Activated CD8-positive, alpha-beta memory T cell treated with anti-CD3 and anti-CD28 coated beads for 36 hours (primary cell): ENCODE measurements at regions not wholly inside any gene's neighbourhood (a gene's known extent, or its start where the extent isn't known, plus 50 kb on each side); places are given as distances from the start of the nearest gene placed in this dataset.

Source experiments
- CTCF ChIA-PET: fragments of 350-600 bp; sonication (Branson Sonifier 250); formaldehyde crosslinking; loops from one replicate; lab custom pipeline; 2021; ENCODE audit warnings: antibody characterized with exemption; lab: Charles Lee
- POLR2A ChIA-PET: fragments of 350-600 bp; sonication (Branson Sonifier 250); formaldehyde crosslinking; loops from one replicate; lab custom pipeline; 2021; ENCODE audit warnings: antibody characterized with exemption; lab: Charles Lee

- ChIA-PET POLR2A (no interaction called here), CTCF (no interaction called here)
Measured at GRCh38 chr20:21003902-21004301, 102.3 kb downstream of the LINC00237 start.

GRCh38 chr20:21002486-21002885 is 103.7 kb downstream of the LINC00237 start:
- POLR2A ChIA-PET: no interaction called here
- CTCF ChIA-PET: interaction anchor here (0.6 kb wide), 1 partner anchor 35 kb away, joined by 3 read pairs; no protein-coding TSS in a partner anchor

GRCh38 chr20:20993372-20993771 is 112.8 kb downstream of the LINC00237 start:
- CTCF ChIA-PET: no interaction called here
- POLR2A ChIA-PET: no interaction called here

- POLR2A ChIA-PET: no interaction called here
- CTCF ChIA-PET: no interaction called here
Measured at GRCh38 chr20:20992686-20993360, 113.3 kb downstream of the LINC00237 start.

- ChIA-PET CTCF (no interaction called here), POLR2A (no interaction called here)
Measured at GRCh38 chr20:20992277-20992676, 113.9 kb downstream of the LINC00237 start.

GRCh38 chr20:20989081-20989480 is 117.1 kb downstream of the LINC00237 start:
- CTCF ChIA-PET: no interaction called here
- POLR2A ChIA-PET: no interaction called here

- CTCF ChIA-PET: no interaction called here
- POLR2A ChIA-PET: no interaction called here
Measured at GRCh38 chr20:20979934-20980333, 126.2 kb downstream of the LINC00237 start.

- CTCF ChIA-PET: no interaction called here
Measured at GRCh38 chr20:20977786-20978185, 128.4 kb downstream of the LINC00237 start.

GRCh38 chr20:20972490-20972889 is 133.7 kb downstream of the LINC00237 start:
- CTCF ChIA-PET: no interaction called here
- POLR2A ChIA-PET: no interaction called here

More at GRCh38 chr20:20977786-20978185, 128.4 kb downstream of the LINC00237 start:
- POLR2A ChIA-PET: no interaction called here

GRCh38 chr20:20971810-20972209 is 134.3 kb downstream of the LINC00237 start:
- ChIA-PET POLR2A (no interaction called here), CTCF (no interaction called here)

- CTCF ChIA-PET: no interaction called here
- POLR2A ChIA-PET: no interaction called here
Measured at GRCh38 chr20:20970841-20971240, 135.3 kb downstream of the LINC00237 start.

GRCh38 chr20:20969701-20970280 is 136.4 kb downstream of the LINC00237 start:
- ChIA-PET POLR2A (no interaction called here), CTCF (no interaction called here)

- ChIA-PET CTCF (no interaction called here), POLR2A (no interaction called here)
Measured at GRCh38 chr20:20967564-20968184, 138.5 kb downstream of the LINC00237 start.

- CTCF ChIA-PET: no interaction called here
- POLR2A ChIA-PET: no interaction called here
Measured at GRCh38 chr20:20966171-20966570, 140.0 kb downstream of the LINC00237 start.

- POLR2A ChIA-PET: no interaction called here
- CTCF ChIA-PET: no interaction called here
Measured at GRCh38 chr20:20959031-20959755, 147.0 kb downstream of the LINC00237 start.

- ChIA-PET CTCF (no interaction called here), POLR2A (no interaction called here)
Measured at GRCh38 chr20:20956513-20956931, 149.6 kb downstream of the LINC00237 start.

GRCh38 chr20:20955892-20956291 is 150.3 kb downstream of the LINC00237 start:
- POLR2A ChIA-PET: no interaction called here
- CTCF ChIA-PET: no interaction called here

- POLR2A ChIA-PET: no interaction called here
- CTCF ChIA-PET: no interaction called here
Measured at GRCh38 chr20:20953738-20954618, 152.2 kb downstream of the LINC00237 start.

- CTCF ChIA-PET: no interaction called here
Measured at GRCh38 chr20:20950620-20951019, 155.5 kb downstream of the LINC00237 start.

More at GRCh38 chr20:20950620-20951019, 155.5 kb downstream of the LINC00237 start:
- POLR2A ChIA-PET: no interaction called here
